HG03097 (cell line): ENCODE measurements at regions not wholly inside any gene's neighbourhood (a gene's known extent, or its start where the extent isn't known, plus 50 kb on each side); places are given as distances from the start of the nearest gene placed in this dataset.
"Not testable (repeated sequence)": the region's sequence is repeated elsewhere in the genome, so short reads cannot be mapped to it uniquely, and the experiment has no call there.

Experiments
- ATAC-seq: cut with Tn5 transposase; IDR thresholded peaks from one replicate; pipeline ENCODE4 v1.9.1; 2021; ENCODE audit not compliant: unreplicated experiment, low FRiP score

GRCh38 chr15:79492065-79492464, 59.9 kb downstream of the MINAR1 start:
- ATAC-seq, result no peak

- ATAC-seq, result no peak
Observed at GRCh38 chr15:79494384-79494909, 62.3 kb downstream of the MINAR1 start.

- ATAC-seq, result no peak
Observed at GRCh38 chr15:79494963-79495755, 63.0 kb downstream of the MINAR1 start.

GRCh38 chr15:79495775-79496174, 63.6 kb downstream of the MINAR1 start:
- no peak for ATAC-seq

- ATAC-seq, result no peak
Observed at GRCh38 chr15:79496838-79497237, 64.7 kb downstream of the MINAR1 start.

- ATAC-seq, result no peak
Observed at GRCh38 chr15:79501086-79501485, 69.0 kb downstream of the MINAR1 start.

- ATAC-seq, result no peak
Observed at GRCh38 chr15:79505956-79506355, 73.8 kb downstream of the MINAR1 start.

GRCh38 chr15:79512844-79513243, 80.7 kb downstream of the MINAR1 start:
- not testable (repeated sequence) for ATAC-seq

GRCh38 chr15:79513417-79513816, 81.3 kb downstream of the MINAR1 start:
- ATAC-seq, result no peak

GRCh38 chr15:79513940-79514339, 81.8 kb downstream of the MINAR1 start:
- no peak for ATAC-seq

GRCh38 chr15:79515300-79516027, 83.3 kb downstream of the MINAR1 start:
- ATAC-seq, result no peak

- ATAC-seq, result no peak
Observed at GRCh38 chr15:79516155-79516554, 84.0 kb downstream of the MINAR1 start.

GRCh38 chr15:79516646-79517045, 84.5 kb downstream of the MINAR1 start:
- ATAC-seq, result no peak

- ATAC-seq, result no peak
Observed at GRCh38 chr15:79519628-79520027, 87.5 kb downstream of the MINAR1 start.

GRCh38 chr15:79520654-79521053, 88.5 kb downstream of the MINAR1 start:
- no peak for ATAC-seq

GRCh38 chr15:79522656-79523055, 90.5 kb downstream of the MINAR1 start:
- ATAC-seq, result no peak

GRCh38 chr15:79523266-79523665, 91.1 kb downstream of the MINAR1 start:
- no peak for ATAC-seq

GRCh38 chr15:79524531-79524930, 92.4 kb downstream of the MINAR1 start:
- no peak for ATAC-seq

GRCh38 chr15:79526376-79526775, 94.2 kb downstream of the MINAR1 start:
- no peak for ATAC-seq

GRCh38 chr15:79527821-79528220, 95.7 kb downstream of the MINAR1 start:
- no peak for ATAC-seq

- ATAC-seq, result no peak
Observed at GRCh38 chr15:79529157-79529785, 97.1 kb downstream of the MINAR1 start.
